Stimulated activated naive B cell treated with anti-CD40 and anti-IgM and Interleukin-4, amounts not matched to agents 10 μg/mL and 1 μg/mL and 100 μg/mL, for 72 hours (primary cell): ENCODE measurements at regions not wholly inside any gene's neighbourhood (a gene's known extent, or its start where the extent isn't known, plus 50 kb on each side); places are given as distances from the start of the nearest gene placed in this dataset.

Experiments
- ATAC-seq, 2 donors: fragments of 150-1000 bp; cut with Tn5 transposase; replicated peaks; 2 replicates each; pipeline ENCODE4 v1.10.0; 2021; ENCODE audit warnings: moderate library complexity in 1 of 2
- DNase-seq: peaks from one replicate; pipeline ENCODE4 v3.0.0; 2021
- H3K27ac Mint-ChIP-seq: one replicate; pipeline ENCODE4 v1.8.0; 2022; ENCODE audit warnings: mild to moderate bottlenecking, mixed read lengths
- H3K27me3 Mint-ChIP-seq, 2 donors: one replicate each; pipeline ENCODE4 v1.8.0; 2022; ENCODE audit warnings: mixed read lengths in 2 of 2
- H3K36me3 Mint-ChIP-seq, 2 donors: one replicate each; pipeline ENCODE4 v1.8.0; 2022; ENCODE audit warnings: mixed read lengths in 2 of 2, mild to moderate bottlenecking in 1 of 2
- H3K4me1 Mint-ChIP-seq, 2 donors: one replicate each; pipeline ENCODE4 v1.8.0; 2022; ENCODE audit warnings: mixed read lengths in 2 of 2, mild to moderate bottlenecking in 1 of 2
- H3K4me3 Mint-ChIP-seq, 2 donors: one replicate each; pipeline ENCODE4 v1.8.0; 2022; ENCODE audit warnings: mild to moderate bottlenecking in 2 of 2, mixed read lengths in 2 of 2, moderate library complexity in 1 of 2
- H3K9me3 Mint-ChIP-seq, 2 donors: one replicate each; pipeline ENCODE4 v1.8.0; 2022; ENCODE audit warnings: mixed read lengths in 2 of 2, mild to moderate bottlenecking in 1 of 2

GRCh38 chr7:46164629-46165028 is 243.6 kb upstream of the IGFBP3 start:
- peaks cover 0 to 4% of the 10 kb centered on the region in 2 donors for H3K27me3 Mint-ChIP-seq
- DNase-seq, result no peak
- ATAC-seq, result no peak
- no peak overlapping the region for H3K27ac Mint-ChIP-seq
- no peaks in the 10 kb centered on the region for H3K36me3 Mint-ChIP-seq
- H3K4me1 Mint-ChIP-seq, result no peaks in the 10 kb centered on the region
- peaks cover 6 to 9% of the 10 kb centered on the region in 2 donors for H3K9me3 Mint-ChIP-seq
- H3K4me3 Mint-ChIP-seq, result no peak overlapping the region

- H3K4me1 Mint-ChIP-seq, result no peaks in the 10 kb centered on the region
- no peak for DNase-seq
- no peak overlapping the region for H3K4me3 Mint-ChIP-seq
- peaks cover 6 to 9% of the 10 kb centered on the region in 2 donors for H3K9me3 Mint-ChIP-seq
- no peak overlapping the region for H3K27ac Mint-ChIP-seq
- ATAC-seq, result no peak
- H3K27me3 Mint-ChIP-seq, result peaks cover 0 to 4% of the 10 kb centered on the region in 2 donors
- H3K36me3 Mint-ChIP-seq, result no peaks in the 10 kb centered on the region
Observed at GRCh38 chr7:46163246-46163645, 242.2 kb upstream of the IGFBP3 start.

GRCh38 chr7:46162609-46163008 is 241.5 kb upstream of the IGFBP3 start:
- Mint-ChIP-seq H3K27ac (no peak overlapping the region), H3K4me1 (no peaks in the 10 kb centered on the region), H3K27me3 (peaks cover 0 to 4% of the 10 kb centered on the region in 2 donors), H3K36me3 (no peaks in the 10 kb centered on the region), H3K9me3 (peaks cover 6 to 9% of the 10 kb centered on the region in 2 donors), H3K4me3 (no peak overlapping the region)
- DNase-seq (no peak), ATAC-seq (no peak)

DNA sequence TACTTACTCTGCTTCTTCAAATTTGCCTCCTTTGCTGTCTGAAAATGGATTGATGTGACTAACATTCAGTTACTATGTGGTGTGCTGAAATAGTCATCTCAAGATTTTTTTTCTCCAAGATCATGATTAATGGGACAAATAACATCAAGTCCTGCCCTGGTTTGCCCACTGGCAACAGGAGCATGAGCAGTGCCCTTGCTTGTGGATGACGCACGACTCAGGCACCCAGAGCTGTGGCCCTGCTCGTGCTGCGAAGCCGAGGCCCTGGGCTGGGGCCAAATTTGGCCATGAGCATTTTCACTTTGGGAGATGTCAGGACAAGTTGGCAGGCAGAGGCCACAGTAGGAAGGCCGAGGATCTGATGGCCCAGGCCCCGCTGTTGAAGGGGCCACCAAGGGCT is 239.8 kb upstream of the IGFBP3 start:
- no peak overlapping the region for H3K27ac Mint-ChIP-seq
- DNase-seq (no peak), ATAC-seq (no peak)
- H3K4me1 Mint-ChIP-seq, result no peaks in the 10 kb centered on the region
- H3K4me3 Mint-ChIP-seq, result no peak overlapping the region
- peaks cover 2 to 7% of the 10 kb centered on the region in 2 donors for H3K9me3 Mint-ChIP-seq
- no peaks in the 10 kb centered on the region for H3K36me3 Mint-ChIP-seq
- H3K27me3 Mint-ChIP-seq, result peaks cover 4 to 6% of the 10 kb centered on the region in 2 donors

GRCh38 chr7:46157931-46158330 is 236.9 kb upstream of the IGFBP3 start:
- no peaks in the 10 kb centered on the region for H3K36me3 Mint-ChIP-seq
- no peaks in the 10 kb centered on the region for H3K4me1 Mint-ChIP-seq
- no peak for DNase-seq
- no peak for ATAC-seq
- no peak overlapping the region for H3K27ac Mint-ChIP-seq
- peaks cover 4 to 6% of the 10 kb centered on the region in 2 donors for H3K27me3 Mint-ChIP-seq
- peaks cover 0 to 2% of the 10 kb centered on the region in 2 donors for H3K9me3 Mint-ChIP-seq
- H3K4me3 Mint-ChIP-seq, result no peak overlapping the region

DNA sequence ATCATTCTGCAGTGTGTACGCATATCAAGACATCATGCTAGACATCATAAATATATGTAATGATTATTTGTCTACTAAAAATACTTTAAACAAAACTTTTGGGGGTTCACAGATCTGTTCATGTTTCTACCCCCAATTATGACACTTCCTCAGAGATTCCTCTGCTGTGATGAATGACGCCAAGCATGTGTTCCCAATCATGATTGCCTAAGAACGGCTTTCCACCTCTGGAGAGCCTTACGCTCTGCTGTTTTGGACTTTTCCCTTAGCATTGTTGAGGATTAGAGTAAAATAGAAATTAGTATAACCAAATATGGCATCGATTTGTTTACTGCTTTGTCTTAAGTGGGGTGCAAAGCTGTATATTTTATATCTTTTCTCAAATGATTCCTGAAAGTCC is 236.3 kb upstream of the IGFBP3 start:
- no peaks in the 10 kb centered on the region for H3K4me1 Mint-ChIP-seq
- no peak for ATAC-seq
- no peak for DNase-seq
- no peak overlapping the region for H3K4me3 Mint-ChIP-seq
- H3K27me3 Mint-ChIP-seq, result peaks cover 4 to 6% of the 10 kb centered on the region in 2 donors
- peaks cover 0 to 2% of the 10 kb centered on the region in 2 donors for H3K9me3 Mint-ChIP-seq
- no peak overlapping the region for H3K27ac Mint-ChIP-seq
- H3K36me3 Mint-ChIP-seq, result no peaks in the 10 kb centered on the region

GRCh38 chr7:46156853-46157252 is 235.8 kb upstream of the IGFBP3 start:
- H3K4me1 Mint-ChIP-seq, result no peaks in the 10 kb centered on the region
- H3K27ac Mint-ChIP-seq, result no peak overlapping the region
- no peaks in the 10 kb centered on the region for H3K36me3 Mint-ChIP-seq
- H3K4me3 Mint-ChIP-seq, result no peak overlapping the region
- H3K9me3 Mint-ChIP-seq, result peaks cover 0 to 2% of the 10 kb centered on the region in 2 donors
- DNase-seq, result no peak
- no peak for ATAC-seq
- H3K27me3 Mint-ChIP-seq, result peaks cover 4 to 6% of the 10 kb centered on the region in 2 donors

DNA sequence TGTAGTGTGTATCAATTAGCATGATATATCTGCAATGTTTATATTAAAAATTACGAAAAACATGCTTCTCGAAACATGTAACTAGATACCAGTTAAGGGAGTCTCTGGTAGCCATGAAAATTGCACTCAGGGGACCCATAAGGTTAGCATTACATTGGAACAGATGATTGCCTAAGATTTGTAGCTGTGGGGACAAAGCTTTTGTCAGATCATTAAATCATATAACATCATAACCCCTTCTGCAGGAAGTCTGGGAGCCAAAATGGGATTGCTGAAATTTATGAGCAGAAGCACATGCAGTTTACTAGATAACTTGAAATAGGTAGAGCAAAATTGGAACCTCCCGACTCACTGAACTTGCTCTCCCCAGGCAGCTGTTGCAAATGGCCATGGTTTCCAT is 235.0 kb upstream of the IGFBP3 start:
- Mint-ChIP-seq H3K4me1 (no peaks in the 10 kb centered on the region), H3K4me3 (no peak overlapping the region), H3K27me3 (peaks cover 4 to 6% of the 10 kb centered on the region in 2 donors), H3K27ac (no peak overlapping the region), H3K36me3 (no peaks in the 10 kb centered on the region), H3K9me3 (peaks cover 0 to 2% of the 10 kb centered on the region in 2 donors)
- no peak for ATAC-seq
- no peak for DNase-seq

GRCh38 chr7:46155367-46155766 is 234.3 kb upstream of the IGFBP3 start:
- peaks cover 0 to 2% of the 10 kb centered on the region in 2 donors for H3K9me3 Mint-ChIP-seq
- no peak overlapping the region for H3K27ac Mint-ChIP-seq

GRCh38 chr7:46153951-46154787 is 233.1 kb upstream of the IGFBP3 start:
- ATAC-seq, result peak in 1 of 2 donors; percentile 53

More at GRCh38 chr7:46155367-46155766, 234.3 kb upstream of the IGFBP3 start:
- no peak for DNase-seq
- Mint-ChIP-seq H3K36me3 (no peaks in the 10 kb centered on the region), H3K4me3 (no peak overlapping the region), H3K27me3 (peaks cover 4 to 6% of the 10 kb centered on the region in 2 donors), H3K4me1 (no peaks in the 10 kb centered on the region)
- no peak for ATAC-seq

DNA sequence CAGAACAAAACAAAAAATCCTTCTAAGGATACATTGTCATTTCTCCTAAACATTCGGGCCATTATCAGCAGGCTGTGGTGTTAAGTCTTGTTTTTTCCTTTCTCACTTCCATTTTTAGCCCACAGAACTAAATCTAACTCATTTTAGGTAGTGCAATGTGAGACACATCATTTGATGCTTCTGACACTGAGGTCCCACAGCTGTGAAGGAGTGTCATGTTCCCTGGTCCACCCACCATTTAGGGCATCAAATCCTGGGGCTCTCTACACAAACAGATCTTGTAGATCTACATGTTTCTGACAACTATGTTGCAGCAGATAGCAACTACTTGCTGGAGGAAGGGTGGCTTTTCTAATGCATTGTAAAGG is 232.5 kb upstream of the IGFBP3 start:
- ATAC-seq (peak in 1 of 2 donors; percentile 16), DNase-seq (no peak)
- H3K9me3 Mint-ChIP-seq, result peaks cover 2 to 3% of the 10 kb centered on the region in 2 donors
- no peaks in the 10 kb centered on the region for H3K36me3 Mint-ChIP-seq
- no peak overlapping the region for H3K27ac Mint-ChIP-seq
- no peak overlapping the region for H3K4me3 Mint-ChIP-seq
- no peaks in the 10 kb centered on the region for H3K4me1 Mint-ChIP-seq
- H3K27me3 Mint-ChIP-seq, result peaks cover 0 to 6% of the 10 kb centered on the region in 2 donors

More at GRCh38 chr7:46153951-46154787, 233.1 kb upstream of the IGFBP3 start:
- Mint-ChIP-seq H3K4me3 (no peak overlapping the region), H3K27ac (no peak overlapping the region), H3K9me3 (peaks cover 0 to 2% of the 10 kb centered on the region in 2 donors), H3K27me3 (peaks cover 0 to 6% of the 10 kb centered on the region in 2 donors), H3K4me1 (no peaks in the 10 kb centered on the region), H3K36me3 (no peaks in the 10 kb centered on the region)
- no peak for DNase-seq

DNA sequence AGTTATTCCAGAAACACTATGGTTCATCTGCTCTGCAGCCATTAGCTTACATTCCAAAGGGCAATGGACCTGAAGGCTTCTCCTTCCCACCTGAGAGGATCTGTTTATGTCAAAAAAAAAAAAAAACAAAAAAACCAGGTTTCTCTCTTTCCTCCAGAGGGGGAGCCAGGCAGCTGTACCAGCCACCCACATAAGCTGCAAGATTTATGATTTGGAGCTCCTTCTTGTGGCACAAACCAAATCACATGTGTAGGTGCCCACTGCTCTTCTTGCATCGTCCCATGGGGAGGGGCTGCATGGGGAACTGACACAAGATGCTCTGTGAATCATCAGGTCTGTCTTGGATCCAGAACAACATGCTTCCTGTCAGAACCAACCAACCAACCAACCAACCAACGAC is 231.6 kb upstream of the IGFBP3 start:
- Mint-ChIP-seq H3K4me1 (no peaks in the 10 kb centered on the region), H3K27me3 (peaks cover 0 to 6% of the 10 kb centered on the region in 2 donors), H3K27ac (no peak overlapping the region), H3K9me3 (peaks cover 2 to 3% of the 10 kb centered on the region in 2 donors), H3K4me3 (no peak overlapping the region), H3K36me3 (no peaks in the 10 kb centered on the region)
- DNase-seq (no peak), ATAC-seq (no peak)

GRCh38 chr7:46150721-46151120 is 229.6 kb upstream of the IGFBP3 start:
- peaks cover 0 to 3% of the 10 kb centered on the region in 2 donors for H3K9me3 Mint-ChIP-seq
- H3K27ac Mint-ChIP-seq, result no peak overlapping the region
- H3K4me3 Mint-ChIP-seq, result no peak overlapping the region
- H3K36me3 Mint-ChIP-seq, result no peaks in the 10 kb centered on the region
- no peak for ATAC-seq
- no peaks in the 10 kb centered on the region for H3K27me3 Mint-ChIP-seq
- no peak for DNase-seq
- no peaks in the 10 kb centered on the region for H3K4me1 Mint-ChIP-seq

- H3K27me3 Mint-ChIP-seq, result no peaks in the 10 kb centered on the region
- no peaks in the 10 kb centered on the region for H3K4me1 Mint-ChIP-seq
- ATAC-seq (no peak), DNase-seq (no peak)
- no peak overlapping the region for H3K4me3 Mint-ChIP-seq
- no peak overlapping the region for H3K27ac Mint-ChIP-seq
- H3K36me3 Mint-ChIP-seq, result no peaks in the 10 kb centered on the region
- H3K9me3 Mint-ChIP-seq, result peaks cover 0 to 3% of the 10 kb centered on the region in 2 donors
Observed at GRCh38 chr7:46150202-46150601, 229.1 kb upstream of the IGFBP3 start.

GRCh38 chr7:46147871-46148270 is 226.8 kb upstream of the IGFBP3 start:
- H3K27me3 Mint-ChIP-seq, result no peaks in the 10 kb centered on the region
- DNase-seq, result no peak
- H3K9me3 Mint-ChIP-seq, result peaks cover 0 to 3% of the 10 kb centered on the region in 2 donors
- no peaks in the 10 kb centered on the region for H3K4me1 Mint-ChIP-seq
- no peak overlapping the region for H3K4me3 Mint-ChIP-seq
- no peak for ATAC-seq
- no peaks in the 10 kb centered on the region for H3K36me3 Mint-ChIP-seq
- no peak overlapping the region for H3K27ac Mint-ChIP-seq
